ENCODE measurements at regions not wholly inside any gene's neighbourhood (a gene's known extent, or its start where the extent isn't known, plus 50 kb on each side); places are given as distances from the start of the nearest gene placed in this dataset.

DNA sequence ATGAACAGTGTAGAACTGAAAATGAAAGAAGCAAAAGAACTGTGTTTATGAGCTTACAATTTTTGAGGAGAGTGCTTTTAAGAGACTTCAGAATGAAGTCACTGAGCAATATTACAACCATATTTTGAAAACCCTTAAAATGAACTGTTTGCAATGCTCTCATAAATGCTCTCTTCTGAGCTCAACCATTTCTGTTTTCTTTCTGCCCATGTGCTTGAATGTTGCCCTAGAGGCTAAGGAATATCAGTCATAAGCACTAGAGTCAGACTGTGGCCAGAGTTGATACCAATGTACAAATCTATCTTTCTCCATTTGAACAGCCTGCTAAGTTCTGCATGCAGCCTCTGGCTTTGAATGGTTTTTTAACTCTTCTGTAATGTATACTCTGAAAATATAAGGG lies 1092.8 kb downstream of the PCDH9 start:
- Histone ChIP-seq H3K27ac (ENCODE audit: extremely low read length, insufficient read depth, low read length) (no peak overlapping the region), H3K9ac (ENCODE audit: insufficient read depth, low read depth, low read length) (no peak overlapping the region), H3K4me3 (replicated peaks in 1 of 3; ENCODE audit: insufficient read depth in 1 of 3, low read depth in 2 of 3, low read length in 3 of 3) (no peak overlapping the region), H3K79me2 (ENCODE audit: insufficient read depth, low read length) (no peaks in the 10 kb centered on the region), H3K9me3 (ENCODE audit: low read length) (peaks cover 5% of the 10 kb centered on the region), H3K27me3 (ENCODE audit: control insufficient read depth in 1 of 2, insufficient read depth in 2 of 2, low read length in 2 of 2) (no peaks in the 10 kb centered on the region; a peak in 1 of 5 replicates), H3K36me3 (replicated peaks in 1 of 2; ENCODE audit: control insufficient read depth in 1 of 2, insufficient read depth in 2 of 2, low read length in 2 of 2) (no peaks in the 10 kb centered on the region), H3K4me1 (ENCODE audit: insufficient read depth, low read length) (peaks cover 19% of the 10 kb centered on the region), H4K20me1 (ENCODE audit: insufficient read depth, low read length) (no peaks in the 10 kb centered on the region), H3K4me2 (ENCODE audit: low read depth, low read length) (no peak overlapping the region), H2AFZ (ENCODE audit: low read length) (no peak overlapping the region)
- CTCF ChIA-PET (ENCODE audit: low intra/inter-chr PET ratio, low total read pairs): no interaction called here
- ATAC-seq (no peak), FAIRE-seq (no peak), DNase-seq (ENCODE audit: low spot score) (no peak)
- in situ Hi-C loops (cut with HindIII; ENCODE audit: extremely low pct_ligation_motif_present, low pct_unique_long_range_greater_than_20kb): no loop called here
- intact Hi-C loops (cut with micrococcal nuclease; ENCODE audit: unreplicated experiment): no loop called here
- BruUV-seq (replicated peaks): no TSS peak
- POLR2A ChIA-PET: no interaction called here
- TF ChIP-seq ZNF143 (CRISPR knock-in tag; IDR thresholded peaks at IDR 0.05): no peak
- no peak for TF ChIP-seq RBM39 (IDR thresholded peaks at IDR 0.05; ENCODE audit: low read depth, low read length, poor library complexity, severe bottlenecking)
- TF ChIP-seq ZNF589 (CRISPR knock-in tag; conservative IDR thresholded peaks at IDR 0.05): no peak
- TF ChIP-seq, protein P1, sequence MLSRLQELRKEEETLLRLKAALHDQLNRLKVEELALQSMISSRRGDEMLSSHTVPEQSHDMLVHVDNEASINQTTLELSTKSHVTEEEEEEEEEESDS (CRISPR knock-in tag; IDR thresholded peaks at IDR 0.05; ENCODE audit: borderline replicate concordance): no peak
- TF ChIP-seq MZF1 (CRISPR knock-in tag; IDR thresholded peaks at IDR 0.05; ENCODE audit: borderline replicate concordance): no peak
- TF ChIP-seq CHCHD3 (CRISPR knock-in tag; IDR thresholded peaks at IDR 0.05): no peak
- TF ChIP-seq, protein P2, sequence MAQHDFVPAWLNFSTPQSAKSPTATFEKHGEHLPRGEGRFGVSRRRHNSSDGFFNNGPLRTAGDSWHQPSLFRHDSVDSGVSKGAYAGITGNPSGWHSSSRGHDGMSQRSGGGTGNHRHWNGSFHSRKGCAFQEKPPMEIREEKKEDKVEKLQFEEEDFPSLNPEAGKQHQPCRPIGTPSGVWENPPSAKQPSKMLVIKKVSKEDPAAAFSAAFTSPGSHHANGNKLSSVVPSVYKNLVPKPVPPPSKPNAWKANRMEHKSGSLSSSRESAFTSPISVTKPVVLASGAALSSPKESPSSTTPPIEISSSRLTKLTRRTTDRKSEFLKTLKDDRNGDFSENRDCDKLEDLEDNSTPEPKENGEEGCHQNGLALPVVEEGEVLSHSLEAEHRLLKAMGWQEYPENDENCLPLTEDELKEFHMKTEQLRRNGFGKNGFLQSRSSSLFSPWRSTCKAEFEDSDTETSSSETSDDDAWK (CRISPR knock-in tag; IDR thresholded peaks at IDR 0.05): no peak
- TF ChIP-seq ZNF343 (CRISPR knock-in tag; IDR thresholded peaks at IDR 0.05): no peak
- TF ChIP-seq CHD4 (IDR thresholded peaks at IDR 0.05; ENCODE audit: borderline replicate concordance, low read length): no peak
- no peak for TF ChIP-seq ZNF451 (CRISPR knock-in tag; IDR thresholded peaks at IDR 0.05)
- TF ChIP-seq, protein P3, sequence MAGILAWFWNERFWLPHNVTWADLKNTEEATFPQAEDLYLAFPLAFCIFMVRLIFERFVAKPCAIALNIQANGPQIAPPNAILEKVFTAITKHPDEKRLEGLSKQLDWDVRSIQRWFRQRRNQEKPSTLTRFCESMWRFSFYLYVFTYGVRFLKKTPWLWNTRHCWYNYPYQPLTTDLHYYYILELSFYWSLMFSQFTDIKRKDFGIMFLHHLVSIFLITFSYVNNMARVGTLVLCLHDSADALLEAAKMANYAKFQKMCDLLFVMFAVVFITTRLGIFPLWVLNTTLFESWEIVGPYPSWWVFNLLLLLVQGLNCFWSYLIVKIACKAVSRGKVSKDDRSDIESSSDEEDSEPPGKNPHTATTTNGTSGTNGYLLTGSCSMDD (CRISPR knock-in tag; IDR thresholded peaks at IDR 0.05): no peak
- TF ChIP-seq, protein P4, sequence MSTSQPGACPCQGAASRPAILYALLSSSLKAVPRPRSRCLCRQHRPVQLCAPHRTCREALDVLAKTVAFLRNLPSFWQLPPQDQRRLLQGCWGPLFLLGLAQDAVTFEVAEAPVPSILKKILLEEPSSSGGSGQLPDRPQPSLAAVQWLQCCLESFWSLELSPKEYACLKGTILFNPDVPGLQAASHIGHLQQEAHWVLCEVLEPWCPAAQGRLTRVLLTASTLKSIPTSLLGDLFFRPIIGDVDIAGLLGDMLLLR (CRISPR knock-in tag; IDR thresholded peaks at IDR 0.05): no peak
- no peak for TF ChIP-seq SP1 (IDR thresholded peaks at IDR 0.05)
- no peak for TF ChIP-seq SP1 (CRISPR knock-in tag; IDR thresholded peaks at IDR 0.05)
- TF ChIP-seq RXRB (CRISPR knock-in tag; IDR thresholded peaks at IDR 0.05; ENCODE audit: borderline replicate concordance): no peak
- no peak for TF ChIP-seq ZNF670 (CRISPR knock-in tag; IDR thresholded peaks at IDR 0.05; ENCODE audit: borderline replicate concordance)
